ENCODE measurements at regions not wholly inside any gene's neighbourhood (a gene's known extent, or its start where the extent isn't known, plus 50 kb on each side); places are given as distances from the start of the nearest gene placed in this dataset.

GRCh38 chr16:55256412-55257016 lies 67.5 kb upstream of the IRX6 start:
- no peak for DNase-seq (ENCODE audit: low read depth)
- no peak overlapping the region for H3K4me3 ChIP-seq (ENCODE audit: control insufficient read depth, low read depth, low read length)
- no peak for TF ChIP-seq CTCF (conservative IDR thresholded peaks at IDR 0.05; ENCODE audit: control insufficient read depth, insufficient read depth, low read depth, low read length)

GRCh38 chr16:55257966-55258613 lies 65.9 kb upstream of the IRX6 start:
- DNase-seq (ENCODE audit: low read depth) = peak; percentile 50
- H3K4me3 ChIP-seq (ENCODE audit: control insufficient read depth, low read depth, low read length) = no peak overlapping the region
- peak; percentile 69 for TF ChIP-seq CTCF (conservative IDR thresholded peaks at IDR 0.05; ENCODE audit: control insufficient read depth, insufficient read depth, low read depth, low read length)

GRCh38 chr16:55261301-55261700 lies 62.7 kb upstream of the IRX6 start:
- no peak for TF ChIP-seq CTCF (conservative IDR thresholded peaks at IDR 0.05; ENCODE audit: control insufficient read depth, insufficient read depth, low read depth, low read length)
- DNase-seq (ENCODE audit: low read depth) = no peak
- H3K4me3 ChIP-seq (ENCODE audit: control insufficient read depth, low read depth, low read length) = no peak overlapping the region

GRCh38 chr16:55263271-55264250 lies 60.4 kb upstream of the IRX6 start:
- DNase-seq (ENCODE audit: low read depth) = no peak
- no peak overlapping the region for H3K4me3 ChIP-seq (ENCODE audit: control insufficient read depth, low read depth, low read length)
- TF ChIP-seq CTCF (conservative IDR thresholded peaks at IDR 0.05; ENCODE audit: control insufficient read depth, insufficient read depth, low read depth, low read length) = no peak

GRCh38 chr16:55264949-55265348 lies 59.1 kb upstream of the IRX6 start:
- TF ChIP-seq CTCF (conservative IDR thresholded peaks at IDR 0.05; ENCODE audit: control insufficient read depth, insufficient read depth, low read depth, low read length) = no peak
- H3K4me3 ChIP-seq (ENCODE audit: control insufficient read depth, low read depth, low read length) = no peak overlapping the region
- DNase-seq (ENCODE audit: low read depth) = no peak

- DNase-seq (ENCODE audit: low read depth) = no peak
- H3K4me3 ChIP-seq (ENCODE audit: control insufficient read depth, low read depth, low read length) = no peak overlapping the region
- no peak for TF ChIP-seq CTCF (conservative IDR thresholded peaks at IDR 0.05; ENCODE audit: control insufficient read depth, insufficient read depth, low read depth, low read length)
Observed at GRCh38 chr16:55265926-55266325, 58.1 kb upstream of the IRX6 start.
